OCI-LY7 (cell line): ENCODE measurements at regions not wholly inside any gene's neighbourhood (a gene's known extent, or its start where the extent isn't known, plus 50 kb on each side); places are given as distances from the start of the nearest gene placed in this dataset.

ENCODE experiments used
- BruUV-seq: library from RNA; stranded (reverse); fragments of 400-500 nt; replicated peaks from 2 replicates; lab custom pipeline; 2021; lab: Mats Ljungman, UMichigan
- CTCF ChIA-PET: fragments of 300-600 bp; sonication (Branson Sonifier 250); formaldehyde crosslinking; loops from one replicate; lab custom pipeline; 2022; ENCODE audit warnings: antibody characterized with exemption; ENCODE audit not compliant: unreplicated experiment; lab: Charles Lee
- POLR2A ChIA-PET: fragments of 300-600 bp; sonication (Branson Sonifier 250); formaldehyde crosslinking; loops from one replicate; lab custom pipeline; 2022; ENCODE audit warnings: antibody characterized with exemption; lab: Charles Lee
- DNase-seq: peaks from one replicate; pipeline ENCODE4 v3.0.0-alpha.2; 2015; ENCODE audit warnings: low spot score
- H2AFZ ChIP-seq: fragments of 200-600 bp; sonication (generic), shearing (Covaris generic); 2 replicates; pipeline ENCODE4 v1.6.1; 2014; ENCODE audit warnings: mild to moderate bottlenecking, antibody characterized with exemption, low read length, moderate library complexity
- H3K27ac ChIP-seq: fragments of 200-600 bp; sonication (generic); 2 replicates; pipeline ENCODE4 v1.5.1; 2014; ENCODE audit warnings: mixed run types, low read depth, mild to moderate bottlenecking, moderate library complexity, low read length, inconsistent platforms; ENCODE audit not compliant: poor library complexity, severe bottlenecking
- H3K36me3 ChIP-seq: fragments of 200-600 bp; sonication (generic); 2 replicates; pipeline ENCODE4 v1.6.1; 2014; ENCODE audit warnings: mild to moderate bottlenecking, antibody characterized with exemption, low read length, moderate library complexity, mixed read lengths; ENCODE audit not compliant: insufficient read depth
- H3K4me1 ChIP-seq: fragments of 200-600 bp; sonication (generic); 2 replicates; pipeline ENCODE4 v1.5.1; 2014; ENCODE audit warnings: mild to moderate bottlenecking, low read length; ENCODE audit not compliant: insufficient read depth, poor library complexity, severe bottlenecking
- H3K4me2 ChIP-seq: fragments of 200-600 bp; sonication (generic); 2 replicates; pipeline ENCODE4 v1.6.1; 2014; ENCODE audit warnings: mild to moderate bottlenecking, low read length
- H3K4me3 ChIP-seq: fragments of 200-600 bp; sonication (generic); 2 replicates; pipeline ENCODE4 v1.5.1; 2014; ENCODE audit warnings: mild to moderate bottlenecking, low read depth, low read length; ENCODE audit not compliant: poor library complexity, severe bottlenecking
- H3K79me2 ChIP-seq: fragments of 200-600 bp; sonication (generic); 2 replicates; pipeline ENCODE4 v1.6.1; 2016; ENCODE audit warnings: low read depth, mild to moderate bottlenecking, low read length, moderate library complexity, mixed read lengths; ENCODE audit not compliant: insufficient read depth
- H3K9me2 ChIP-seq: fragments of 200-600 bp; sonication (generic); 2 replicates; pipeline ENCODE4 v1.6.1; 2016; ENCODE audit warnings: mild to moderate bottlenecking, low read length, mixed read lengths; ENCODE audit not compliant: insufficient read depth
- H3K9me3 ChIP-seq: fragments of 200-600 bp; sonication (generic); 2 replicates; pipeline ENCODE4 v1.6.1; 2014; ENCODE audit warnings: mild to moderate bottlenecking, mixed run types, low read length, mixed read lengths
- H4K20me1 ChIP-seq: fragments of 200-600 bp; sonication (generic); 2 replicates; pipeline ENCODE4 v1.6.1; 2014; ENCODE audit warnings: mild to moderate bottlenecking, antibody characterized with exemption, low read length, moderate library complexity, mixed read lengths; ENCODE audit not compliant: insufficient read depth
- EZH2phosphoT487 ChIP-seq: fragments of 200-600 bp; sonication (generic); IDR thresholded peaks from 2 replicates; pipeline ENCODE4 v1.6.1; 2018; ENCODE audit warnings: low read depth, borderline replicate concordance, mild to moderate bottlenecking, mixed run types, antibody characterized with exemption, low read length, moderate library complexity, mixed read lengths
- intact Hi-C: fragments of 100-400 bp; cut with micrococcal nuclease; formaldehyde crosslinking; loops from one replicate; pipeline ENCODE4 v1.10.0; 2022; ENCODE audit not compliant: unreplicated experiment
- TF ChIP-seq, protein P1 (sequence below): fragments of 200-600 bp; sonication (generic); conservative IDR thresholded peaks from 2 replicates; pipeline ENCODE4 v1.5.1; 2014; ENCODE audit warnings: mild to moderate bottlenecking, antibody characterized with exemption, low read length, moderate library complexity, mixed read lengths

DNA sequence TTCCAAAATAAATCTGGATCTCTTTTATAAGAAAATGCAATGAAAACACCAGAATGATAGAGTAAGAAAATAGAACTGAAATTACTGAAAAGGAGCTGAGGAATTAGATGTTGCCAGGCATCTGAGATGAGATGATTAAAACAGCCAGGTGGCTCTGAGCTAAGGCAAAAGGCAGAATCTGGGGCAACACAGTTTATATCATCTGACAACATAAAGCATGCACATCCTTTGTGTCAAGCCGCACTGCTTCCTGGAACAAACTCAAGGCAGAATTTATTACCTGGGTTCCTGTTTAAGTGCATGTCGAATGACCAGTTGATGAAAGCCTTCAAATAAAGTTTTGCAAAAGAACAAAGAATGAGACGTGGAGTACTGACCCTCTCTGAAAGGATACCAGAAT is 247.0 kb downstream of the SNX10 start:
- CTCF ChIA-PET, result no interaction called here

DNA sequence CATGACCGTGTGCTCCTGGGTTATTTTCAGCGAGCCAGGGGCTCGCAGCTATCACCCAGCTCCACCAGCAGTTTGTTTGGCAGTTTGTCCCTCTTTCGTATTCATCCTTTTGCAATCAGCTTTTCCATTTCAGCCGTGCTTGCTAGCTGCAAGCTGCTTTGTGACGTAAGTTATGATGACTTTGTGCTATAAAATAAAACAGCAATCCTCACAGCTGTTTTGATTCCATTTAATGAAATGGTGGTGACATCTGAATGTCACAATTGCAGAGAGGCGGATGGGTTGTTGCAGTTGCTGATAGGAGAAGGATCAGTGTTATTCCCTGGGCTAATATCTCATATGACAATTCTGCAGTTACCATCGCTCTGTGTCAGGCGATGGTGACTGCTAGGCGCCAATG is 251.7 kb downstream of the SNX10 start:
- Histone ChIP-seq H3K36me3 (no peaks in the 10 kb centered on the region), H3K27ac (no peak overlapping the region), H3K4me2 (no peak overlapping the region), H3K4me1 (no peaks in the 10 kb centered on the region), H3K9me3 (no peaks in the 10 kb centered on the region), H3K4me3 (no peak overlapping the region), H3K9me2 (no peaks in the 10 kb centered on the region), H2AFZ (no peak overlapping the region), H4K20me1 (no peaks in the 10 kb centered on the region), H3K79me2 (no peaks in the 10 kb centered on the region)
- no peak for TF ChIP-seq EZH2phosphoT487
- TF ChIP-seq, protein P1, sequence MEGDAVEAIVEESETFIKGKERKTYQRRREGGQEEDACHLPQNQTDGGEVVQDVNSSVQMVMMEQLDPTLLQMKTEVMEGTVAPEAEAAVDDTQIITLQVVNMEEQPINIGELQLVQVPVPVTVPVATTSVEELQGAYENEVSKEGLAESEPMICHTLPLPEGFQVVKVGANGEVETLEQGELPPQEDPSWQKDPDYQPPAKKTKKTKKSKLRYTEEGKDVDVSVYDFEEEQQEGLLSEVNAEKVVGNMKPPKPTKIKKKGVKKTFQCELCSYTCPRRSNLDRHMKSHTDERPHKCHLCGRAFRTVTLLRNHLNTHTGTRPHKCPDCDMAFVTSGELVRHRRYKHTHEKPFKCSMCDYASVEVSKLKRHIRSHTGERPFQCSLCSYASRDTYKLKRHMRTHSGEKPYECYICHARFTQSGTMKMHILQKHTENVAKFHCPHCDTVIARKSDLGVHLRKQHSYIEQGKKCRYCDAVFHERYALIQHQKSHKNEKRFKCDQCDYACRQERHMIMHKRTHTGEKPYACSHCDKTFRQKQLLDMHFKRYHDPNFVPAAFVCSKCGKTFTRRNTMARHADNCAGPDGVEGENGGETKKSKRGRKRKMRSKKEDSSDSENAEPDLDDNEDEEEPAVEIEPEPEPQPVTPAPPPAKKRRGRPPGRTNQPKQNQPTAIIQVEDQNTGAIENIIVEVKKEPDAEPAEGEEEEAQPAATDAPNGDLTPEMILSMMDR, result no peak
- ChIA-PET POLR2A (no interaction called here), CTCF (no interaction called here)
- DNase-seq, result no peak
- intact Hi-C loops, result no loop called here
- no TSS peak for BruUV-seq

More for the DNA sequence above, 247.0 kb downstream of the SNX10 start:
- Histone ChIP-seq H3K79me2 (no peaks in the 10 kb centered on the region), H3K27ac (no peak overlapping the region), H4K20me1 (no peaks in the 10 kb centered on the region), H3K4me3 (no peak overlapping the region), H3K4me2 (no peak overlapping the region), H3K9me3 (no peaks in the 10 kb centered on the region), H2AFZ (no peak overlapping the region), H3K36me3 (no peaks in the 10 kb centered on the region), H3K9me2 (no peaks in the 10 kb centered on the region), H3K4me1 (no peaks in the 10 kb centered on the region)
- BruUV-seq, result no TSS peak
- intact Hi-C loops, result no loop called here
- DNase-seq, result no peak
- POLR2A ChIA-PET, result no interaction called here
- no peak for TF ChIP-seq EZH2phosphoT487

- Histone ChIP-seq H3K4me2 (no peak overlapping the region), H2AFZ (no peak overlapping the region), H3K36me3 (no peaks in the 10 kb centered on the region), H3K9me2 (no peaks in the 10 kb centered on the region), H3K9me3 (no peaks in the 10 kb centered on the region), H3K79me2 (no peaks in the 10 kb centered on the region), H4K20me1 (no peaks in the 10 kb centered on the region), H3K27ac (no peak overlapping the region), H3K4me3 (no peak overlapping the region), H3K4me1 (no peaks in the 10 kb centered on the region)
- no TSS peak for BruUV-seq
- TF ChIP-seq EZH2phosphoT487, result no peak
- TF ChIP-seq, protein P1, result no peak
- intact Hi-C loops, result no loop called here
- ChIA-PET POLR2A (no interaction called here), CTCF (no interaction called here)
- no peak for DNase-seq
These were observed 252.3 kb downstream of the SNX10 start for GRCh38 chr7:26543951-26544350.
